ENCODE measurements at regions not wholly inside any gene's neighbourhood (a gene's known extent, or its start where the extent isn't known, plus 50 kb on each side); places are given as distances from the start of the nearest gene placed in this dataset.

DNA sequence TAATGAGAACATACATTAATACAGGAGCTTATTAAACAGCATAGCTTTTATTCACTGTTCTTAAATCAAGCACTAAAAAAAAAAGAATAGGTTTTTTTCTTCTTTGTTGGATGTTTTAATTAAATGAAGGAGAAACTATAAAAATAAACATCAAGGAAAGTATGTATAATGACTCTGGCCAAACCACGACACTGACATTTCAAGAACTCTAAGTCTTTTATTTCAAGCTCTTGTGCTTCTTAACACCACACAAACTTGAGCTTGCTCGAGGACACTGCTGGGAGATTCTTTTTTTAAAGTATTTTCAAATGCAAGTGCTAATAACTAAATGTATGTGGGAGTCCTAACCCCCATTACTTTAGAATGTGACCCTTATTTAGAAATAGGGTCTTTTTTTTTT lies 204.9 kb upstream of the PPARGC1A start:
- H3K27ac ChIP-seq (replicated peaks): no peak overlapping the region
- no peaks in the 10 kb centered on the region for H3K27me3 ChIP-seq (ENCODE audit: insufficient read depth, poor library complexity, severe bottlenecking)
- no peak for DNase-seq (ENCODE audit: low read depth in 1 of 2, low spot score in 1 of 2)
- no peak for TF ChIP-seq SPI1 (IDR thresholded peaks at IDR 0.05; ENCODE audit: borderline replicate concordance, low read depth)
- TF ChIP-seq, protein P1, sequence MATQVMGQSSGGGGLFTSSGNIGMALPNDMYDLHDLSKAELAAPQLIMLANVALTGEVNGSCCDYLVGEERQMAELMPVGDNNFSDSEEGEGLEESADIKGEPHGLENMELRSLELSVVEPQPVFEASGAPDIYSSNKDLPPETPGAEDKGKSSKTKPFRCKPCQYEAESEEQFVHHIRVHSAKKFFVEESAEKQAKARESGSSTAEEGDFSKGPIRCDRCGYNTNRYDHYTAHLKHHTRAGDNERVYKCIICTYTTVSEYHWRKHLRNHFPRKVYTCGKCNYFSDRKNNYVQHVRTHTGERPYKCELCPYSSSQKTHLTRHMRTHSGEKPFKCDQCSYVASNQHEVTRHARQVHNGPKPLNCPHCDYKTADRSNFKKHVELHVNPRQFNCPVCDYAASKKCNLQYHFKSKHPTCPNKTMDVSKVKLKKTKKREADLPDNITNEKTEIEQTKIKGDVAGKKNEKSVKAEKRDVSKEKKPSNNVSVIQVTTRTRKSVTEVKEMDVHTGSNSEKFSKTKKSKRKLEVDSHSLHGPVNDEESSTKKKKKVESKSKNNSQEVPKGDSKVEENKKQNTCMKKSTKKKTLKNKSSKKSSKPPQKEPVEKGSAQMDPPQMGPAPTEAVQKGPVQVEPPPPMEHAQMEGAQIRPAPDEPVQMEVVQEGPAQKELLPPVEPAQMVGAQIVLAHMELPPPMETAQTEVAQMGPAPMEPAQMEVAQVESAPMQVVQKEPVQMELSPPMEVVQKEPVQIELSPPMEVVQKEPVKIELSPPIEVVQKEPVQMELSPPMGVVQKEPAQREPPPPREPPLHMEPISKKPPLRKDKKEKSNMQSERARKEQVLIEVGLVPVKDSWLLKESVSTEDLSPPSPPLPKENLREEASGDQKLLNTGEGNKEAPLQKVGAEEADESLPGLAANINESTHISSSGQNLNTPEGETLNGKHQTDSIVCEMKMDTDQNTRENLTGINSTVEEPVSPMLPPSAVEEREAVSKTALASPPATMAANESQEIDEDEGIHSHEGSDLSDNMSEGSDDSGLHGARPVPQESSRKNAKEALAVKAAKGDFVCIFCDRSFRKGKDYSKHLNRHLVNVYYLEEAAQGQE (IDR thresholded peaks at IDR 0.05; ENCODE audit: insufficient replicate concordance, low read depth): no peak
- TF ChIP-seq GABPA (IDR thresholded peaks at IDR 0.05; ENCODE audit: low read depth): no peak
- TF ChIP-seq, protein P2, sequence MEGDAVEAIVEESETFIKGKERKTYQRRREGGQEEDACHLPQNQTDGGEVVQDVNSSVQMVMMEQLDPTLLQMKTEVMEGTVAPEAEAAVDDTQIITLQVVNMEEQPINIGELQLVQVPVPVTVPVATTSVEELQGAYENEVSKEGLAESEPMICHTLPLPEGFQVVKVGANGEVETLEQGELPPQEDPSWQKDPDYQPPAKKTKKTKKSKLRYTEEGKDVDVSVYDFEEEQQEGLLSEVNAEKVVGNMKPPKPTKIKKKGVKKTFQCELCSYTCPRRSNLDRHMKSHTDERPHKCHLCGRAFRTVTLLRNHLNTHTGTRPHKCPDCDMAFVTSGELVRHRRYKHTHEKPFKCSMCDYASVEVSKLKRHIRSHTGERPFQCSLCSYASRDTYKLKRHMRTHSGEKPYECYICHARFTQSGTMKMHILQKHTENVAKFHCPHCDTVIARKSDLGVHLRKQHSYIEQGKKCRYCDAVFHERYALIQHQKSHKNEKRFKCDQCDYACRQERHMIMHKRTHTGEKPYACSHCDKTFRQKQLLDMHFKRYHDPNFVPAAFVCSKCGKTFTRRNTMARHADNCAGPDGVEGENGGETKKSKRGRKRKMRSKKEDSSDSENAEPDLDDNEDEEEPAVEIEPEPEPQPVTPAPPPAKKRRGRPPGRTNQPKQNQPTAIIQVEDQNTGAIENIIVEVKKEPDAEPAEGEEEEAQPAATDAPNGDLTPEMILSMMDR (IDR thresholded peaks at IDR 0.05; ENCODE audit: insufficient read depth, low read length): no peak
- TF ChIP-seq POLR2AphosphoS5 (IDR thresholded peaks at IDR 0.05; ENCODE audit: low read depth): no peak
- H3K4me3 ChIP-seq (replicated peaks; ENCODE audit: insufficient read depth, low read length): no peak overlapping the region

DNA sequence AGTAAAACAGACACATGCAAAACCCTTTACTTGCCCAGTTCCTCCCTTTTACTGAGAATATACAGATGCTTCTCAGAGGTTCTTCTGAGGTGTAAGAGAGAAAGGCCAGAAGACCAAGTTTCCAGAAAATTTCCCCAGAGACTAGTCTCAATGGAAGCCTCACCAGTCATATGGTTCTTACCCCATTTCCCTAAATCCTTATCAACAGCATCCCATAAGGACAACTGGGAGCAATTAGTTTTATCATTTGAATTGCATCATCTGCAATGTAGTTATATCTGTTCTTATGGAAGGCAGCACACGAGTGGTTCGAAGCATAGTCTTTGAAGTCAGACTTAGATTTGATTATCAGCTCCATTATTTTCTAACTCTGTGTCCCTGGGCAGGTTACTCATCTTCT lies 203.6 kb upstream of the PPARGC1A start:
- TF ChIP-seq POLR2AphosphoS5 (IDR thresholded peaks at IDR 0.05; ENCODE audit: low read depth): no peak
- TF ChIP-seq, protein P2 (IDR thresholded peaks at IDR 0.05; ENCODE audit: insufficient read depth, low read length): no peak
- TF ChIP-seq SPI1 (IDR thresholded peaks at IDR 0.05; ENCODE audit: borderline replicate concordance, low read depth): no peak
- no peak for TF ChIP-seq GABPA (IDR thresholded peaks at IDR 0.05; ENCODE audit: low read depth)
- TF ChIP-seq, protein P1 (IDR thresholded peaks at IDR 0.05; ENCODE audit: insufficient replicate concordance, low read depth): no peak
- no peak for DNase-seq (ENCODE audit: low read depth in 1 of 2, low spot score in 1 of 2)
- Histone ChIP-seq H3K4me3 (replicated peaks; ENCODE audit: insufficient read depth, low read length) (no peak overlapping the region), H3K27me3 (ENCODE audit: insufficient read depth, poor library complexity, severe bottlenecking) (no peaks in the 10 kb centered on the region), H3K27ac (replicated peaks) (no peak overlapping the region)

DNA sequence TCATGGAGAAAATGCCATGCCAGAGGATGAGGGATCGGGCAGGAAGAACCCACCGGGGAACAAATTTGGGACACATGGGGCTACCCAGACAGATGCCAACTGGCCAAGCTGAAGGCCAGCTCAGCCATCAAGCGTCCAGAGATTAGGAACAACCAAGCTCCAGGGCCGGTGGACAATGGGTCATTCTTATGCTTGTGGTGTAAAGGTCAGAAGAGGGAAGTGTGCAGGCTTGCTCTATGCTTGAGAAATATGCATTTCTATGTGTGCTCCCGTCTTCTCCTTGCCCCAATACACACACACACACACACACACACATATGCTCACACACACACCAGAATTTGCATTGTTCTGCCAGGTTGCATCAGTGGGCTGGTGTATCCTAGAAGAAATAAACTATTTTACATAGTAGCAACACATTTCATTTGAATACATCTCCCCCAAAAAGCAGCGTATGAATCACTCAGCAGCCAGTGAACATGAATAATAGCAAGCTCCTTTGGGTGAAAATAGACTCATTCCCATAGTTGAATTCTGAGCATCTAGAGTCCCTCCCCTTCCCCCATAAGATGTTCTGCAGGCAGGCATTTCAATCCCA lies 201.9 kb upstream of the PPARGC1A start:
- TF ChIP-seq GABPA (IDR thresholded peaks at IDR 0.05; ENCODE audit: low read depth) (no peak), POLR2AphosphoS5 (IDR thresholded peaks at IDR 0.05; ENCODE audit: low read depth) (no peak), SPI1 (IDR thresholded peaks at IDR 0.05; ENCODE audit: borderline replicate concordance, low read depth) (no peak)
- TF ChIP-seq, protein P1 (IDR thresholded peaks at IDR 0.05; ENCODE audit: insufficient replicate concordance, low read depth): no peak
- TF ChIP-seq, protein P2 (IDR thresholded peaks at IDR 0.05; ENCODE audit: insufficient read depth, low read length): no peak
- no peak for DNase-seq (ENCODE audit: low read depth in 1 of 2, low spot score in 1 of 2)
- no peak overlapping the region for H3K4me3 ChIP-seq (replicated peaks; ENCODE audit: insufficient read depth, low read length)
- H3K27ac ChIP-seq (replicated peaks): no peak overlapping the region
- H3K27me3 ChIP-seq (ENCODE audit: insufficient read depth, poor library complexity, severe bottlenecking): no peaks in the 10 kb centered on the region

Measured in HL-60 (cell line).